RWPE2 (cell line): ENCODE measurements at regions not wholly inside any gene's neighbourhood (a gene's known extent, or its start where the extent isn't known, plus 50 kb on each side); places are given as distances from the start of the nearest gene placed in this dataset.

Experiments
- ATAC-seq: fragments of 200-7000 bp; cut with Tn5 transposase; 3 replicates; pipeline ENCODE4 v1.9.1; 2021; ENCODE audit warnings: low read depth
- DNase-seq: peaks from one replicate; pipeline ENCODE4 v3.0.0-alpha.2; 2020; ENCODE audit warnings: low spot score
- H3K27ac ChIP-seq: fragments of 450-650 bp; 2 replicates; pipeline ENCODE4 v1.5.1; 2017; ENCODE audit warnings: mild to moderate bottlenecking; ENCODE audit not compliant: poor library complexity, severe bottlenecking
- H3K27me3 ChIP-seq: fragments of 250-450 bp; sonication (Bioruptor Pico); 2 replicates; pipeline ENCODE4 v1.5.1; 2021; ENCODE audit warnings: mild to moderate bottlenecking, moderate library complexity; ENCODE audit not compliant: insufficient read depth, poor library complexity, severe bottlenecking
- H3K36me3 ChIP-seq: fragments of 250-450 bp; sonication (Bioruptor Pico); 2 replicates; pipeline ENCODE4 v1.5.1; 2020; ENCODE audit warnings: low read depth, mild to moderate bottlenecking, moderate library complexity
- H3K4me1 ChIP-seq: fragments of 250-450 bp; sonication (Bioruptor Pico); 2 replicates; pipeline ENCODE4 v1.5.1; 2021; ENCODE audit warnings: mild to moderate bottlenecking, moderate library complexity; ENCODE audit not compliant: insufficient read depth, poor library complexity, severe bottlenecking
- H3K4me3 ChIP-seq: fragments of 250-450 bp; sonication (Bioruptor Pico); 2 replicates; pipeline ENCODE4 v1.5.1; 2021; ENCODE audit warnings: mild to moderate bottlenecking, moderate library complexity; ENCODE audit not compliant: severe bottlenecking
- H3K9me3 ChIP-seq: fragments of 250-450 bp; sonication (Bioruptor Pico); 2 replicates; pipeline ENCODE4 v1.5.1; 2021; ENCODE audit warnings: mild to moderate bottlenecking, moderate library complexity; ENCODE audit not compliant: severe bottlenecking
- CTCF ChIP-seq: fragments of 450-650 bp; IDR thresholded peaks from one replicate; pipeline ENCODE4 v1.5.1; 2017; ENCODE audit warnings: mild to moderate bottlenecking, moderate library complexity; ENCODE audit not compliant: poor library complexity, severe bottlenecking

- H3K9me3 ChIP-seq: no peaks in the 10 kb centered on the region
These were observed 337.1 kb upstream of the KAZN start for GRCh38 chr1:14261395-14261794.

GRCh38 chr1:14262637-14263036, 335.8 kb upstream of the KAZN start:
- Histone ChIP-seq H3K27me3 (peaks cover 17% of the 10 kb centered on the region), H3K27ac (no peak overlapping the region), H3K4me3 (no peak overlapping the region), H3K4me1 (no peaks in the 10 kb centered on the region), H3K9me3 (no peaks in the 10 kb centered on the region), H3K36me3 (no peaks in the 10 kb centered on the region)
- TF ChIP-seq CTCF: no peak
- no peak for ATAC-seq
- no peak for DNase-seq

More at GRCh38 chr1:14261395-14261794, 337.1 kb upstream of the KAZN start:
- Histone ChIP-seq H3K4me3 (no peak overlapping the region), H3K36me3 (no peaks in the 10 kb centered on the region), H3K27me3 (peaks cover 17% of the 10 kb centered on the region), H3K4me1 (no peaks in the 10 kb centered on the region), H3K27ac (no peak overlapping the region)
- DNase-seq (no peak), ATAC-seq (no peak)
- no peak for TF ChIP-seq CTCF

GRCh38 chr1:14263225-14263624, 335.3 kb upstream of the KAZN start:
- peaks cover 17% of the 10 kb centered on the region for H3K27me3 ChIP-seq
- H3K4me3 ChIP-seq: no peak overlapping the region
- no peak for TF ChIP-seq CTCF
- no peaks in the 10 kb centered on the region for H3K9me3 ChIP-seq
- no peaks in the 10 kb centered on the region for H3K36me3 ChIP-seq
- DNase-seq: no peak
- no peak overlapping the region for H3K27ac ChIP-seq
- no peak for ATAC-seq
- no peaks in the 10 kb centered on the region for H3K4me1 ChIP-seq

GRCh38 chr1:14263671-14264070, 334.8 kb upstream of the KAZN start:
- peaks cover 17% of the 10 kb centered on the region for H3K27me3 ChIP-seq
- no peaks in the 10 kb centered on the region for H3K4me1 ChIP-seq
- no peak for DNase-seq
- ATAC-seq: no peak
- no peaks in the 10 kb centered on the region for H3K9me3 ChIP-seq
- no peak overlapping the region for H3K27ac ChIP-seq
- H3K36me3 ChIP-seq: no peaks in the 10 kb centered on the region
- no peak overlapping the region for H3K4me3 ChIP-seq
- TF ChIP-seq CTCF: no peak

GRCh38 chr1:14265495-14265894, 333.0 kb upstream of the KAZN start:
- peaks cover 17% of the 10 kb centered on the region for H3K27me3 ChIP-seq
- H3K4me3 ChIP-seq: no peak overlapping the region
- no peaks in the 10 kb centered on the region for H3K4me1 ChIP-seq
- H3K36me3 ChIP-seq: no peaks in the 10 kb centered on the region
- DNase-seq: no peak
- no peak overlapping the region for H3K27ac ChIP-seq
- no peaks in the 10 kb centered on the region for H3K9me3 ChIP-seq
- no peak for TF ChIP-seq CTCF
- no peak for ATAC-seq
